ENCODE measurements at regions not wholly inside any gene's neighbourhood (a gene's known extent, or its start where the extent isn't known, plus 50 kb on each side); places are given as distances from the start of the nearest gene placed in this dataset.

- Histone ChIP-seq H3K4me3 (no peak overlapping the region), H3K27ac (no peak overlapping the region), H3K36me3 (no peaks in the 10 kb centered on the region), H3K27me3 (peaks cover 0 to 10% (median 0%) of the 10 kb centered on the region in 7 donors), H3K4me1 (no peaks in the 10 kb centered on the region), H3K9me3 (no peaks in the 10 kb centered on the region)
- TF ChIP-seq CTCF (IDR thresholded peaks at IDR 0.05): no peak
- DNase-seq (no peak), ATAC-seq (no peak)
- intact Hi-C loops (cut with DNase I): no loop called here
Measured at GRCh38 chr15:98152156-98152555, 191.7 kb downstream of the ARRDC4 start.

- ATAC-seq: no peak
- H3K36me3 ChIP-seq: no peaks in the 10 kb centered on the region
- no peaks in the 10 kb centered on the region for H3K4me1 ChIP-seq
- intact Hi-C loops (cut with DNase I): loop anchor here in 1 of 10 donors (5.0 kb wide), 1 partner anchor 1773 kb away; no protein-coding TSS in a partner anchor
- no peaks in the 10 kb centered on the region for H3K9me3 ChIP-seq
- H3K4me3 ChIP-seq: no peak overlapping the region
- 43 to 54% methylated on average over 4 of the region's 4 CpGs for WGBS, 2 donors
- no peak for DNase-seq
- peaks cover 0 to 3% (median 0%) of the 10 kb centered on the region in 7 donors for H3K27me3 ChIP-seq
- no peak for TF ChIP-seq CTCF (IDR thresholded peaks at IDR 0.05)
- H3K27ac ChIP-seq: no peak overlapping the region
Measured at GRCh38 chr15:98154863-98155262, 194.4 kb downstream of the ARRDC4 start.

- no peaks in the 10 kb centered on the region for H3K36me3 ChIP-seq
- no peak overlapping the region for H3K27ac ChIP-seq
- 66 to 78% methylated on average over 1 of the region's 1 CpG for WGBS, 2 donors
- peaks cover 0 to 3% (median 0%) of the 10 kb centered on the region in 7 donors for H3K27me3 ChIP-seq
- no peak overlapping the region for H3K4me3 ChIP-seq
- intact Hi-C loops (cut with DNase I): loop anchor here in 1 of 10 donors (5.0 kb wide), 1 partner anchor 1773 kb away; no protein-coding TSS in a partner anchor
- ATAC-seq (no peak), DNase-seq (no peak)
- H3K9me3 ChIP-seq: no peaks in the 10 kb centered on the region
- TF ChIP-seq CTCF (IDR thresholded peaks at IDR 0.05): no peak
- no peaks in the 10 kb centered on the region for H3K4me1 ChIP-seq
Measured at GRCh38 chr15:98155356-98155755, 194.9 kb downstream of the ARRDC4 start.

DNA sequence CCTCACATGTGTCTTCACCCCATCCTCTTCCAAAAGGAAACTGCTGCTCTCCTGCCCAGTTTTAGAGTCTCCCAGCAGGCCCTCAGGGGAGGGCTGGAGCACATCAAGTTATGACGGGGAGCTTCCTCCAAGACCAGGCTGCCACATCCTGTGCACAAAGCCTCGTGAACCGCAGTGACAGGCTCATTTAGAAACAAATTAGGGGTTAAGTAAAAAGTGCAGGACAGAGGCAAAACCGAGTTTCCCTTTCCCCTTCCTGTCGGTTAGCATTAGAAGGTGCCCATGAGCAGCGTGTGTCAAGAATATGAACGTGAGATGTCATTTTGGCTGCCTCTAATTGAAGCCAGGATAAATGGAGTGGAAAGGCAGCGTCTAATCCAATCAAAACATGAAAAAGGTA, 199.7 kb downstream of the ARRDC4 start:
- Histone ChIP-seq H3K9me3 (no peaks in the 10 kb centered on the region), H3K27me3 (peaks cover 0 to 19% (median 5%) of the 10 kb centered on the region in 7 donors), H3K36me3 (no peaks in the 10 kb centered on the region), H3K4me1 (no peaks in the 10 kb centered on the region), H3K4me3 (no peak overlapping the region), H3K27ac (no peak overlapping the region)
- ATAC-seq (peak in 1 of 8 donors; percentile 20), DNase-seq (no peak)
- 36 to 40% methylated on average over 8 of the region's 8 CpGs for WGBS, 2 donors
- intact Hi-C loops (cut with DNase I): no loop called here
- TF ChIP-seq CTCF (IDR thresholded peaks at IDR 0.05): no peak

All from heart right ventricle (tissue), 16 donors.